Iris pigment epithelial cell (primary cell): ENCODE measurements at regions not wholly inside any gene's neighbourhood (a gene's known extent, or its start where the extent isn't known, plus 50 kb on each side); places are given as distances from the start of the nearest gene placed in this dataset.
"Not testable (repeated sequence)": the region's sequence is repeated elsewhere in the genome, so short reads cannot be mapped to it uniquely, and the experiment has no call there.

Source experiments
- DNase-seq: peaks from one replicate; pipeline ENCODE4 v3.0.0-alpha.2; 2011; ENCODE audit warnings: low read depth

DNA sequence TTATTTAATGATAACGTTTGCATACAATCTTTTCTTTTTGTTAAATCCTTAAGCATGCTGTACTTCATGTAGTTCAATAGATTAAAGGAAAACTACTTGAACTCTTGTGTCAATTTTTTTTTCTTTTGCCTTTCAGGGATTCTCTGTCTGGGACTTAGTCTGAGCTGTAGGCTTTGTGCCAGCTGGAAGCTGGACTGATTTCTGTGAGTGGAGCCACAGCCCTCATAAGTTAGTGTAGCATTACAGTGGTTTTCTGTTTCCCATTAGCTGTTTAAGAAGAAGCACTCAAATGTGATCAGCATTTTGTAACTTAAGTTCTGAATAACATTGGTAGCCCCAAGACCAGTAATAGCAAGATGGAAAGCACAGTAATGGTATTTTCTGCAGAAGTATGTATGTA is 330.6 kb upstream of the MEF2C start:
- peak; percentile 33 for DNase-seq

GRCh38 chr5:89211836-89212235 is 328.9 kb upstream of the MEF2C start:
- DNase-seq: peak; percentile 72

- DNase-seq: no peak
Observed at GRCh38 chr5:89208811-89209210, 325.8 kb upstream of the MEF2C start.

- DNase-seq: no peak
Observed at GRCh38 chr5:89208392-89208791, 325.4 kb upstream of the MEF2C start.

- peak; percentile 2 for DNase-seq
Observed at GRCh38 chr5:89204756-89205155, 321.8 kb upstream of the MEF2C start.

GRCh38 chr5:89203611-89204010 is 320.6 kb upstream of the MEF2C start:
- DNase-seq: no peak

- DNase-seq: no peak
Observed at GRCh38 chr5:89200899-89201298, 317.9 kb upstream of the MEF2C start.

- no peak for DNase-seq
Observed at GRCh38 chr5:89199306-89199705, 316.3 kb upstream of the MEF2C start.

GRCh38 chr5:89191374-89191773 is 308.4 kb upstream of the MEF2C start:
- DNase-seq: no peak

DNA sequence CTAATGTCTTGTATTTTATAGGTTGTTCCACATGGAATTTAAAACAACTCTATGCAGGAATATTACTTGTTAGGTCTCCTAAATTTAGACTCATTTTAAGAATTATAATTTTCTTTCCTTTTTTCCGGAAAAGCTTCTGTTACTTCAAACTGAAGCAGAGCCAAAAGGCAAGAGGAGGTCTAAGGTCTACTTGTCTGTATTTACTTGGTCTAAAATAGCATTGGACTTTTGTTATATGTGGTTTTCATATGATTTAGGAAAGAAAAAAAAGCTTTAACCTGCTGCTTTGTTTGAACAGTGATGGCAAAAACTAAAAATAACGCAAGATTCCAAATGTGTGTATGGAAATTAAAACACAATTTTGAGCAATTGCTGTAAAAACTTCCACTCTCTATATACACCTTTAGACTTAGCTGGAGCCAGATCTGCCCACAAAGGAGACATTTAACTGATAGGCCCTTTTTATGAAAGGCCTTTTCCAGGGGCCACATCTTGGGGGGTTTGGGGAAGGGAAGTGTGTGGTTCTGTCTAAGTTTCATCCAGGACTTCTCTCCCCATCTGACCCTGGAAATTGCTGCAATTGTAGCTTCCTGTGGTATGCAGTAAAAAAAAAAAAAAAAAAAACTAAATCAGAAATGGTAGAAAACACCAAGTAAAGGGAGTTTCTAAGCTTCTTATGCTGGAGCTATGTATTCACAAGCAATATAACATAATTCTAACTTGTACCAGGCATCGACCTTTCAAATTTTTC is 307.7 kb upstream of the MEF2C start:
- DNase-seq: no peak

DNA sequence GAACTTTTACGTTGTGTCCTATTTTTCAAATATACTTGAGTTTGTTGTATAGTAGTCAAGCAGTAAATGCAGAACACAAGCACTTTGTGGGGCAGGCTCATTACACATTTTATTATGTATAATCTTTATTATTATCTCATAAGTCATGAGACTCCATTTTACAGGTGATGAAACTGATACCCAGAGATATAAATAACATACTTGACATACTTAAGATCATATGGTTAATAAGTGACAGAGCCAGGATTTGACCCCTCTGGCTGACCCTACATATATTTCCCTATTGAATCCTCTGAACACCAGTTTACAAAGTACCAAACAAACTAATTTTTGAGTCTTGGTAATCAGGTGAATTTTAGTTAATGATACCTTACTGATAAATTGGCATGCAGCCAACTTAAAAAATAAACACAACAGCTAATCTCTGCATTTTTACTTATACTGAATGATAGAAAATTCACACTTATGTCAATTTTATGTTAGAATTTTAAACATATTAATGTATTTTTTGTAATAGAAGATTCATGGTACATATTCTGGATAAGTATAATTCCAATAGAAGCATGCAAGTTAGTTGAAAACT is 305.0 kb upstream of the MEF2C start:
- no peak for DNase-seq

DNA sequence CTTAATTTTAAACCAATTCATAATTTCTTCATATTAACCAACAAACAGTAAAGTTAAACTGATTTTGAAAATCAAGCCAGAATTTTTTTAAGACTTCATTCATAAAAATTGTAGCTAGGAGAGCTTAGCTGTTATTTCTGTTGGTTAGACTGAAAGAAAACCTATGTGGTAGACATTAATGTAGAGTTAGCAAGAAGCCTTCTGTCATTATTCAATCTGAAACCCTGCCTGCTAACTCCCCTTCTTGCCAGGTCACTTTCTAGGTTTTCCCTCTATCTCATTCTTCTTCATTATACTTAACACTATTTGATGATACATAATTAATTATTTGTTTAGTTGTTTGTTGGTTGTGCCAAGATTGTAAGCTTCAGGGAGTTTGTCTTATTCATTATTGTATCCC is 304.3 kb upstream of the MEF2C start:
- DNase-seq: no peak

- DNase-seq: no peak
Observed at GRCh38 chr5:89181546-89181945, 298.6 kb upstream of the MEF2C start.

GRCh38 chr5:89179731-89180130 is 296.7 kb upstream of the MEF2C start:
- no peak for DNase-seq

DNA sequence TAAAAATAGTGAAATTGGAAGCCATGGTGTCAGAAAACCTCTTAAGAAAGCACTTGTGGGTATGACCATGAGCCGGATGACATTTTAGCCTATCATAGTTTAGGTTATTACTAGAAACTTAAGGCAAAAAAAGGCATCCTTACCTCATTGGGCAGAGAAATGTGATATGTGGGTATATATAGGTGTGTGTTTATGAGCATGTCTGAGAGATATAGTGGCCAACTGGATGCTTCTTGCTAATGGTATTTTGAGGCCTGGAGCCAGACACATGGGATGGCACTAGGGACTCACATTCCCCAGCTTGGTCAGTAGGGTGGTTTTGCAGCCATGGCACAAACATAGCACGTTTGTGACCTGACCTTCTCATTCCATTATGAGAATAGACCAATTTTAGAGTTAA is 295.6 kb upstream of the MEF2C start:
- DNase-seq: no peak

GRCh38 chr5:89173528-89173927 is 290.5 kb upstream of the MEF2C start:
- no peak for DNase-seq

DNA sequence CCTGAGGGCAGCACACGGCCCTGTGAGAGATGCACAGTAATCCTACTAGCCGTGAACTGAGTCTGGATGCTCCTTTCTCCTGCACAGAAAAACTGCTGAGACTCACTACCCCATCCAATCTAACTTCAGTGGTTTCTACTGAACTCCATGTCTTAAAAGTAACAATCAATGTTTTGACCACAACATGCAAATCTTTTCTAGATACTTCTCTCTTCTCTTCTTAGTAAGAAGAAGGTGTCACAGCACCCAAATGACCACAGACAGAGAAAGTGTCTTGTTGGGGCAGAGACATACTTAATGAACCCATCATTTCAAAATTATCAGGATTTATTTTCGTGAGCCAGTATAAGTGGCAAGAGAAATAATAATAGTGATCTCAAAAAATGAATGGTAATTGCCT is 285.8 kb upstream of the MEF2C start:
- no peak for DNase-seq

DNA sequence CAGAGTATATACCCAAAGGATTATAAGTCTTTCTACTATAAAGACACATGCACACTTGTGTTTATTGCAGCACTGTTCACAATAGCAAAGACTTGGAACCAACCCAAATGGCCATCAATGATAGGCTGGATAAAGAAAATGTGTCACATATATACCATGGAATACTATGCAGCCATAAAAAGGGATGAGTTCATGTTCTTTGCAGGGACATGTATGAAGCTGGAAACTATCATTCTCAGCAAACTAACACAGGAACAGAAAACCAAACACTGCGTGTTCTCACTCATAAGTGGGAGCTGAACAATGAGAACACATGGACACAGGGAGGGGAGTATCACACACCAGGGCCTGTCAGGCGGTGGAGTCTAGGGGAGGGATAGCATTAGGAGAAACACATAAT is 281.7 kb upstream of the MEF2C start:
- not testable (repeated sequence) for DNase-seq

DNA sequence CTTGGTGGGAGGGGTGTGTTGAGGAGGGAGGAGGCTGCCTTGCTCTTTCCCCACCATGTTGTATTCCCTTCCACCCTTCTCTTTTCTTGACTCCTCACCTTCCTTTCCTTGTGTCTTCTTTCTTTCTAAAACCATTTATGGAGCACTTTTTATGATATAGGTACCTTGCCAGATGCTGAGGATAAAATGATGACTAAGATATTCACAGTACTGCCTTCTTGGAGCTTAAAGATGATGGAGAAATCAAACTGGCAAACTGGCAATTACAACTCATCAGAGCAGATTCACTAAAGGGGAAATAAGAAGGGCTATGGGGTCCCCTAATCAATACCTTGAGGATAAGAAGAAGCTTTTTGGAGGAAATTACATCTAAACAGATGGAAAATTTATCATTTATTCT is 273.2 kb upstream of the MEF2C start:
- no peak for DNase-seq

- DNase-seq: peak; percentile 1
Observed at GRCh38 chr5:89147031-89147430, 264.0 kb upstream of the MEF2C start.

DNA sequence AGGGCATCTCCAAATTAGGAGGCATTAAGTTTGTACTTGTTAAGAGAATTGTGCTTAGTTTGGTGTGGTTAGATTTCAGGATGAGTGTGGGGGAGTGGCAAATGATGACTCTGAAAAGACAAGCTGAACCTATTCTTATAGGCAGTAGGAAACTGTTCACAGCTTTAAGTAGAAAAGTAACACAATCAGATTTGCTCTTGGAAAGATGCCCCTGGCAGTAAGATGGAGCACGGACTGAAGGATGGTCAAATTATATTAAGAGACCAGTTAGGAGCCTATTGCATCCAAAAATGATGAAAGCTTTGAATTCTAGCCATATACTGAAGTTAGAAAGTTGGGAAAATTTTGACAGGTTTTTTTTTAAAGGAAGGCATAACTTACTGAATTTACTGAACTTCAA is 254.2 kb upstream of the MEF2C start:
- DNase-seq: no peak

GRCh38 chr5:89133975-89134374 is 251.0 kb upstream of the MEF2C start:
- no peak for DNase-seq

DNA sequence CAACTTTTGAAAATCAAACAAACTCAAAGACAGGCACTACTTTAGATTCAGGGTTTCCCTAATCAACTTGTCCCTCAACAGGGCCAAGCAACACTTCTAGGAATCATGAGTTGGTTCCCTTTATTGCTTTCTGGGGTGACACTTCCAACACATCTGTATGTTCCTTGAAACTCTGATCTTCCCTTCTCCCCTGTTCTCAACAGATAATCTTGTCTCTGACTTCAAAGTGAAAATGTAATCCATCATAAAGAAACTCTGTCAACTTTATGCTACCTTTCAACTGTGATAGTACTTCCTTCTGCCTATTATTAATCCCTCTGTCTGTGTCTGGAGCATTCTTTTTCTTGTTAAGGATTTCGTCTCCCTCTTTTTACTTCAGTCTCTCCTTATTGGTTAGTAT is 250.1 kb upstream of the MEF2C start:
- DNase-seq: no peak

- no peak for DNase-seq
Observed at GRCh38 chr5:89130851-89131250, 247.9 kb upstream of the MEF2C start.
